NCI-H69 (cell line): ENCODE measurements at regions not wholly inside any gene's neighbourhood (a gene's known extent, or its start where the extent isn't known, plus 50 kb on each side); places are given as distances from the start of the nearest gene placed in this dataset.

Experiments
- DNase-seq: peaks from one replicate; lab custom pipeline; 2025; lab: John Stamatoyannopoulos, UW

GRCh38 chr5:93107805-93108520 lies 473.1 kb downstream of the NR2F1-AS1 start:
- peak; percentile 30 for DNase-seq

- peak; percentile 61 for DNase-seq
Measured at GRCh38 chr5:93107141-93107540, 473.9 kb downstream of the NR2F1-AS1 start.

- DNase-seq: no peak
Measured at GRCh38 chr5:93101661-93102060, 479.4 kb downstream of the NR2F1-AS1 start.

- DNase-seq: no peak
Measured at GRCh38 chr5:93100976-93101375, 480.0 kb downstream of the NR2F1-AS1 start.

- no peak for DNase-seq
Measured at GRCh38 chr5:93100428-93100827, 480.6 kb downstream of the NR2F1-AS1 start.

GRCh38 chr5:93099902-93100347 lies 481.1 kb downstream of the NR2F1-AS1 start:
- no peak for DNase-seq

- DNase-seq: no peak
Measured at GRCh38 chr5:93096561-93096960, 484.5 kb downstream of the NR2F1-AS1 start.

- peak; percentile 42 for DNase-seq
Measured at GRCh38 chr5:93092349-93093105, 488.5 kb downstream of the NR2F1-AS1 start.

GRCh38 chr5:93090698-93091097 lies 490.3 kb downstream of the NR2F1-AS1 start:
- DNase-seq: no peak

GRCh38 chr5:93088592-93089389 lies 492.2 kb downstream of the NR2F1-AS1 start:
- DNase-seq: peak; percentile 66

GRCh38 chr5:93087326-93087725 lies 493.7 kb downstream of the NR2F1-AS1 start:
- no peak for DNase-seq

GRCh38 chr5:93082981-93083380 lies 498.0 kb downstream of the NR2F1-AS1 start:
- DNase-seq: peak; percentile 39

- DNase-seq: peak; percentile 79
Measured at GRCh38 chr5:93079046-93079445, 502.0 kb downstream of the NR2F1-AS1 start.

- peak; percentile 99 for DNase-seq
Measured at GRCh38 chr5:93078082-93079038, 502.7 kb downstream of the NR2F1-AS1 start.

GRCh38 chr5:93076566-93076965 lies 504.5 kb downstream of the NR2F1-AS1 start:
- DNase-seq: no peak

GRCh38 chr5:93076096-93076495 lies 504.9 kb downstream of the NR2F1-AS1 start:
- DNase-seq: no peak

- DNase-seq: no peak
Measured at GRCh38 chr5:93073547-93073946, 507.5 kb downstream of the NR2F1-AS1 start.

GRCh38 chr5:93072831-93073459 lies 508.1 kb downstream of the NR2F1-AS1 start:
- DNase-seq: no peak

- no peak for DNase-seq
Measured at GRCh38 chr5:93071710-93072109, 509.3 kb downstream of the NR2F1-AS1 start.

GRCh38 chr5:93070938-93071337 lies 510.1 kb downstream of the NR2F1-AS1 start:
- peak; percentile 97 for DNase-seq

- DNase-seq: no peak
Measured at GRCh38 chr5:93069276-93069675, 511.7 kb downstream of the NR2F1-AS1 start.
